CD14-positive monocyte (primary cell): ENCODE measurements at regions not wholly inside any gene's neighbourhood (a gene's known extent, or its start where the extent isn't known, plus 50 kb on each side); places are given as distances from the start of the nearest gene placed in this dataset.

Experiments used
- DNase-seq, 3 donors: peaks; one replicate each; pipeline ENCODE4 v3.0.0-alpha.2; 2011 to 2022
- H2AFZ ChIP-seq: 2 replicates; pipeline ENCODE4 v1.6.0; 2012; ENCODE audit warnings: mild to moderate bottlenecking, low read depth, low read length, inconsistent platforms; ENCODE audit not compliant: insufficient read depth, poor library complexity, severe bottlenecking
- H3K27ac ChIP-seq, 2 donors: 1 replicate in 1 of 2; 2 replicates in 1 of 2; pipeline ENCODE4 v1.5.1; 2012 to 2013; ENCODE audit warnings: low read length in 2 of 2, control low read depth in 1 of 2, inconsistent platforms in 1 of 2, low read depth in 1 of 2, mild to moderate bottlenecking in 1 of 2
- H3K27me3 ChIP-seq, 2 donors: one replicate each; pipeline versions ENCODE4 v1.6.0 to v1.6.1; 2011 to 2013; ENCODE audit warnings: low read length in 2 of 2; ENCODE audit not compliant: control insufficient read depth in 2 of 2, insufficient read depth in 2 of 2
- H3K36me3 ChIP-seq, 2 donors: replicated peaks in 1 of 2; 1 replicate in 1 of 2; 2 replicates in 1 of 2; pipeline versions ENCODE4 v1.5.1 to v1.6.1; 2012 to 2013; ENCODE audit warnings: low read length in 2 of 2, control low read depth in 1 of 2, inconsistent platforms in 1 of 2, mild to moderate bottlenecking in 1 of 2; ENCODE audit not compliant: insufficient read depth in 2 of 2, control insufficient read depth in 1 of 2
- H3K4me1 ChIP-seq, 2 donors: 1 replicate in 1 of 2; 2 replicates in 1 of 2; pipeline versions ENCODE4 v1.5.1 to v1.6.1; 2012 to 2013; ENCODE audit warnings: low read length in 2 of 2, control low read depth in 1 of 2, inconsistent platforms in 1 of 2, mild to moderate bottlenecking in 1 of 2, moderate library complexity in 1 of 2; ENCODE audit not compliant: insufficient read depth in 2 of 2, control insufficient read depth in 1 of 2
- H3K4me2 ChIP-seq: replicated peaks from 2 replicates; pipeline ENCODE3; 2012; ENCODE audit warnings: low read length, moderate library complexity, mild to moderate bottlenecking; ENCODE audit not compliant: poor library complexity, severe bottlenecking; ENCODE audit errors: extremely low read depth
- H3K4me3 ChIP-seq, 3 experiments: fragments of 200-600 bp in 1 of 3; sonication (generic) in 1 of 3; replicated peaks in 1 of 3; 1 replicate in 2 of 3; 2 replicates in 1 of 3; pipeline ENCODE4 v1.5.1; 2011 to 2013; ENCODE audit warnings: low read length in 3 of 3, mild to moderate bottlenecking in 3 of 3, control low read depth in 2 of 3, low read depth in 2 of 3, inconsistent platforms in 1 of 3, moderate library complexity in 1 of 3
- H3K79me2 ChIP-seq: 2 replicates; pipeline ENCODE4 v1.6.0; 2012; ENCODE audit warnings: mild to moderate bottlenecking, control low read depth, inconsistent platforms, low read length, moderate library complexity; ENCODE audit not compliant: insufficient read depth
- H3K9ac ChIP-seq: 2 replicates; pipeline ENCODE4 v1.6.0; 2017; ENCODE audit warnings: low read length, mild to moderate bottlenecking; ENCODE audit not compliant: insufficient read depth, poor library complexity, severe bottlenecking
- H3K9me3 ChIP-seq, 2 donors: replicated peaks in 1 of 2; 1 replicate in 1 of 2; 2 replicates in 1 of 2; pipeline versions ENCODE4 v1.5.1 to v1.6.1; 2012 to 2013; ENCODE audit warnings: low read length in 2 of 2, control low read depth in 1 of 2; ENCODE audit not compliant: control insufficient read depth in 1 of 2, insufficient read depth in 1 of 2
- H4K20me1 ChIP-seq: 2 replicates; pipeline ENCODE4 v1.6.0; 2012; ENCODE audit warnings: mild to moderate bottlenecking, low read length, control low read depth, moderate library complexity; ENCODE audit not compliant: insufficient read depth
- H3K27ac Mint-ChIP-seq, 7 donors: one replicate each; pipeline ENCODE4 v1.8.0; 2020; ENCODE audit warnings: mild to moderate bottlenecking in 7 of 7, mixed read lengths in 7 of 7, moderate library complexity in 6 of 7, inconsistent platforms in 2 of 7
- H3K27me3 Mint-ChIP-seq, 3 donors: one replicate each; pipeline ENCODE4 v1.8.0; 2021 to 2022; ENCODE audit warnings: low read depth in 3 of 3, mild to moderate bottlenecking in 3 of 3, mixed read lengths in 3 of 3, moderate library complexity in 3 of 3, inconsistent platforms in 1 of 3
- H3K36me3 Mint-ChIP-seq, 2 donors: one replicate each; pipeline ENCODE4 v1.8.0; 2020; ENCODE audit warnings: mixed read lengths in 2 of 2, inconsistent platforms in 1 of 2, mild to moderate bottlenecking in 1 of 2
- H3K4me1 Mint-ChIP-seq: one replicate; pipeline ENCODE4 v1.8.0; 2020; ENCODE audit warnings: mild to moderate bottlenecking, mixed read lengths
- H3K4me3 Mint-ChIP-seq, 2 donors: one replicate each; pipeline ENCODE4 v1.8.0; 2020; ENCODE audit warnings: mild to moderate bottlenecking in 2 of 2, mixed read lengths in 2 of 2, moderate library complexity in 1 of 2
- H3K9me3 Mint-ChIP-seq, 7 donors: one replicate each; pipeline ENCODE4 v1.8.0; 2020 to 2022; ENCODE audit warnings: mixed read lengths in 7 of 7, mild to moderate bottlenecking in 6 of 7, moderate library complexity in 6 of 7, inconsistent platforms in 2 of 7
- CTCF ChIP-seq: fragments of 200-600 bp; IDR thresholded peaks from one replicate; pipeline ENCODE4 v1.8.0; 2022; ENCODE audit warnings: antibody characterized with exemption, mild to moderate bottlenecking
- WGBS: methylation state at CpG from one replicate; pipeline ENCODE4 v1.1.5; 2013; ENCODE audit warnings: missing lambda C conversion rate; ENCODE audit not compliant: insufficient coverage; 5-methylcytosine and 5-hydroxymethylcytosine counted together
- intact Hi-C, 2 donors: fragments of 100-400 bp; cut with micrococcal nuclease; formaldehyde crosslinking; loops; one replicate each; pipeline versions ENCODE4 v1.15.0 to v1.15.1; 2023

GRCh38 chr13:90717451-90717936 lies 630.0 kb upstream of the MIR17HG start:
- no peaks in the 10 kb centered on the region for H3K36me3 ChIP-seq
- H3K9ac ChIP-seq: no peak overlapping the region
- intact Hi-C loops: no loop called here
- H3K27me3 Mint-ChIP-seq: no peaks in the 10 kb centered on the region
- no peak for TF ChIP-seq CTCF
- no peaks in the 10 kb centered on the region for H4K20me1 ChIP-seq
- no peaks in the 10 kb centered on the region for H3K36me3 Mint-ChIP-seq
- H3K4me2 ChIP-seq: no peak overlapping the region
- H3K27ac ChIP-seq: no peak overlapping the region
- WGBS: 67% methylated on average over 1 of the region's 3 CpGs
- H3K9me3 ChIP-seq: no peaks in the 10 kb centered on the region
- H3K4me1 ChIP-seq: peaks cover 0 to 4% of the 10 kb centered on the region in 2 donors
- H3K9me3 Mint-ChIP-seq: peaks cover 0 to 7% (median 2%) of the 10 kb centered on the region in 7 donors
- no peak overlapping the region for H3K27ac Mint-ChIP-seq
- H3K79me2 ChIP-seq: no peaks in the 10 kb centered on the region
- no peak overlapping the region for H2AFZ ChIP-seq
- no peak for DNase-seq
- H3K4me3 ChIP-seq: no peak overlapping the region
- no peaks in the 10 kb centered on the region for H3K27me3 ChIP-seq
- H3K4me3 Mint-ChIP-seq: no peak overlapping the region
- H3K4me1 Mint-ChIP-seq: peaks cover 4% of the 10 kb centered on the region

GRCh38 chr13:90719461-90719860 lies 628.0 kb upstream of the MIR17HG start:
- Histone ChIP-seq H3K36me3 (no peaks in the 10 kb centered on the region), H3K4me1 (no peaks in the 10 kb centered on the region), H3K9me3 (no peaks in the 10 kb centered on the region), H3K4me3 (no peak overlapping the region), H3K4me2 (no peak overlapping the region), H2AFZ (no peak overlapping the region), H4K20me1 (no peaks in the 10 kb centered on the region), H3K79me2 (no peaks in the 10 kb centered on the region), H3K9ac (no peak overlapping the region), H3K27ac (no peak overlapping the region), H3K27me3 (no peaks in the 10 kb centered on the region)
- no peak for DNase-seq
- H3K36me3 Mint-ChIP-seq: no peaks in the 10 kb centered on the region
- TF ChIP-seq CTCF: no peak
- H3K4me3 Mint-ChIP-seq: no peak overlapping the region
- WGBS: no CpG with 5 or more reads among the region's 3 CpGs
- intact Hi-C loops: no loop called here
- H3K4me1 Mint-ChIP-seq: no peaks in the 10 kb centered on the region
- no peaks in the 10 kb centered on the region for H3K27me3 Mint-ChIP-seq
- H3K27ac Mint-ChIP-seq: no peak overlapping the region
- H3K9me3 Mint-ChIP-seq: peaks cover 0 to 7% (median 2%) of the 10 kb centered on the region in 7 donors
